HepG2 (cell line): ENCODE measurements at regions not wholly inside any gene's neighbourhood (a gene's known extent, or its start where the extent isn't known, plus 50 kb on each side); places are given as distances from the start of the nearest gene placed in this dataset.

ENCODE experiments used
- ARHGAP35 ChIP-seq: sonication (generic); formaldehyde crosslinking; IDR thresholded peaks from 2 replicates; pipeline ENCODE4 v1.9.0; 2022; ENCODE audit warnings: mild to moderate bottlenecking, inconsistent platforms, moderate library complexity, missing genetic modification reagents, borderline replicate concordance
- CC2D1A ChIP-seq: sonication (generic); formaldehyde crosslinking; IDR thresholded peaks from 2 replicates; pipeline ENCODE4 v1.8.1; 2023; ENCODE audit warnings: mild to moderate bottlenecking, missing genetic modification reagents
- CEBPG ChIP-seq: IDR thresholded peaks from 2 replicates; pipeline ENCODE4 v1.6.1; 2016
- GATA4 ChIP-seq: sonication (generic); IDR thresholded peaks from 2 replicates; pipeline ENCODE4 v1.6.1; 2016; ENCODE audit warnings: antibody characterized with exemption, low read depth, borderline replicate concordance
- GFI1 ChIP-seq: sonication (generic); formaldehyde crosslinking; IDR thresholded peaks from 2 replicates; pipeline ENCODE4 v1.5.0; 2020; ENCODE audit warnings: missing genetic modification reagents, mild to moderate bottlenecking, borderline replicate concordance
- MXD1 ChIP-seq: sonication (generic); formaldehyde crosslinking; IDR thresholded peaks from 2 replicates; pipeline ENCODE4 v1.4.0; 2020; ENCODE audit warnings: mild to moderate bottlenecking, missing genetic modification reagents
- NAIF1 ChIP-seq: sonication (generic); formaldehyde crosslinking; IDR thresholded peaks from 2 replicates; pipeline ENCODE4 v1.5.0; 2020; ENCODE audit warnings: mild to moderate bottlenecking, missing genetic modification reagents, borderline replicate concordance
- NKX3-1 ChIP-seq: sonication (generic); formaldehyde crosslinking; IDR thresholded peaks from 2 replicates; pipeline ENCODE4 v1.5.0; 2020; ENCODE audit warnings: missing genetic modification reagents
- NR2F6 ChIP-seq, 2 experiments: IDR thresholded peaks; 2 replicates each; pipeline ENCODE4 v1.6.1; 2016; ENCODE audit warnings: antibody characterized with exemption in 1 of 2, mild to moderate bottlenecking in 1 of 2
- RORA ChIP-seq: sonication (generic); formaldehyde crosslinking; IDR thresholded peaks from 2 replicates; pipeline ENCODE4 v1.5.0; 2020; ENCODE audit warnings: mild to moderate bottlenecking, missing genetic modification reagents, moderate library complexity
- SIN3B ChIP-seq: fragments of 150-350 bp; IDR thresholded peaks from 2 replicates; pipeline ENCODE4 v1.6.1; 2014; ENCODE audit warnings: low read length
- SNRNP70 ChIP-seq: fragments of 200-400 bp; formaldehyde crosslinking; IDR thresholded peaks from 2 replicates; pipeline ENCODE4 v1.6.1; 2017; ENCODE audit warnings: mild to moderate bottlenecking, low read depth, low read length, moderate library complexity
- TAF1 ChIP-seq: sonication (generic); formaldehyde crosslinking; IDR thresholded peaks from 2 replicates; pipeline ENCODE4 v1.4.0; 2020; ENCODE audit warnings: missing genetic modification reagents
- TBL1XR1 ChIP-seq: fragments of 150-350 bp; IDR thresholded peaks from 2 replicates; pipeline ENCODE4 v1.6.1; 2014; ENCODE audit warnings: borderline replicate concordance, low read length; ENCODE audit not compliant: partially characterized antibody
- TEAD2 ChIP-seq: sonication (generic); formaldehyde crosslinking; IDR thresholded peaks from 2 replicates; pipeline ENCODE4 v1.9.0; 2021; ENCODE audit warnings: missing genetic modification reagents
- THAP8 ChIP-seq: sonication (generic); formaldehyde crosslinking; IDR thresholded peaks from 2 replicates; pipeline ENCODE4 v1.5.1; 2020; ENCODE audit warnings: missing genetic modification reagents, mild to moderate bottlenecking, borderline replicate concordance
- TSC22D2 ChIP-seq: sonication (generic); formaldehyde crosslinking; IDR thresholded peaks from 2 replicates; pipeline ENCODE4 v1.5.1; 2020; ENCODE audit warnings: missing genetic modification reagents, mild to moderate bottlenecking, borderline replicate concordance
- XRCC5 ChIP-seq: fragments of 200-400 bp; formaldehyde crosslinking; optimal IDR thresholded peaks from 2 replicates; pipeline ENCODE3; 2017; ENCODE audit warnings: mild to moderate bottlenecking, low read length
- ZBTB26 ChIP-seq: IDR thresholded peaks from 2 replicates; pipeline ENCODE4 v1.6.1; 2016; ENCODE audit warnings: missing compliant biosample characterization, missing genetic modification reagents, borderline replicate concordance
- ZNF12 ChIP-seq: sonication (generic); formaldehyde crosslinking; IDR thresholded peaks from 2 replicates; pipeline ENCODE4 v1.5.0; 2020; ENCODE audit warnings: missing genetic modification reagents
- ZNF143 ChIP-seq: sonication (generic); formaldehyde crosslinking; IDR thresholded peaks from 2 replicates; pipeline ENCODE4 v1.4.0; 2020; ENCODE audit warnings: missing genetic modification reagents
- ZNF512B ChIP-seq: sonication (generic); formaldehyde crosslinking; IDR thresholded peaks from 2 replicates; pipeline ENCODE4 v1.5.1; 2020; ENCODE audit warnings: missing genetic modification reagents, mild to moderate bottlenecking, borderline replicate concordance
- ZNF556 ChIP-seq: sonication (generic); formaldehyde crosslinking; IDR thresholded peaks from 2 replicates; pipeline ENCODE4 v1.4.0; 2020; ENCODE audit warnings: mild to moderate bottlenecking, missing genetic modification reagents, borderline replicate concordance
- ZNF570 ChIP-seq: sonication (generic); formaldehyde crosslinking; IDR thresholded peaks from 2 replicates; pipeline ENCODE4 v1.4.0; 2020; ENCODE audit warnings: mild to moderate bottlenecking, missing genetic modification reagents, borderline replicate concordance
- ZNF577 ChIP-seq: sonication (generic); formaldehyde crosslinking; IDR thresholded peaks from 2 replicates; pipeline ENCODE4 v1.4.0; 2020; ENCODE audit warnings: mild to moderate bottlenecking, low read depth, missing genetic modification reagents, borderline replicate concordance
- ZNF83 ChIP-seq: sonication (generic); formaldehyde crosslinking; IDR thresholded peaks from 2 replicates; pipeline ENCODE4 v1.4.0; 2020; ENCODE audit warnings: missing genetic modification reagents, mild to moderate bottlenecking, borderline replicate concordance
- ZSCAN31 ChIP-seq: sonication (generic); formaldehyde crosslinking; IDR thresholded peaks from 2 replicates; pipeline ENCODE4 v1.5.0; 2020; ENCODE audit warnings: low read depth, mild to moderate bottlenecking, missing genetic modification reagents

- TF ChIP-seq ZSCAN31: peak; percentile 60; the same call in 1 of the 2 replicates
- TF ChIP-seq TBL1XR1: peak; percentile 92
- TF ChIP-seq TEAD2: no peak
- TF ChIP-seq XRCC5: peak; percentile 51
- no peak for TF ChIP-seq ZNF570 (CRISPR knock-in tag)
- TF ChIP-seq ZNF12: peak; percentile 71; the same call in 1 of the 2 replicates
- no peak for TF ChIP-seq ZNF556 (CRISPR knock-in tag)
- TF ChIP-seq ZNF143 (CRISPR knock-in tag): no peak; the same call in 1 of the 2 replicates
- no peak for TF ChIP-seq ZNF83 (CRISPR knock-in tag)
- peak; percentile 86 for TF ChIP-seq NR2F6 (IDR thresholded peaks at IDR 0.05)
- peak; percentile 94 for TF ChIP-seq NR2F6 (CRISPR knock-in tag; IDR thresholded peaks at IDR 0.05)
- TF ChIP-seq GFI1 (CRISPR knock-in tag): no peak
- TF ChIP-seq ZBTB26 (CRISPR knock-in tag): peak; percentile 94
- TF ChIP-seq ZNF512B (CRISPR knock-in tag): no peak
- peak; percentile 70; the same call in 1 of the 2 replicates for TF ChIP-seq NAIF1
- no peak for TF ChIP-seq ZNF577 (CRISPR knock-in tag)
- no peak for TF ChIP-seq MXD1 (CRISPR knock-in tag)
- no peak for TF ChIP-seq ARHGAP35 (CRISPR knock-in tag)
- TF ChIP-seq TAF1 (CRISPR knock-in tag): no peak
- TF ChIP-seq RORA (CRISPR knock-in tag): no peak
- TF ChIP-seq SNRNP70: no peak
- TF ChIP-seq NKX3-1: no peak
- no peak for TF ChIP-seq TSC22D2 (CRISPR knock-in tag)
- TF ChIP-seq CEBPG (CRISPR knock-in tag): peak; percentile 98
- no peak for TF ChIP-seq GATA4
- no peak for TF ChIP-seq SIN3B
- TF ChIP-seq CC2D1A: no peak
- no peak for TF ChIP-seq THAP8 (CRISPR knock-in tag)
Observed at GRCh38 chr3:42032693-42033349, 58.3 kb upstream of the TRAK1 start (continued).
